ENCODE measurements at regions not wholly inside any gene's neighbourhood (a gene's known extent, or its start where the extent isn't known, plus 50 kb on each side); places are given as distances from the start of the nearest gene placed in this dataset.

DNA sequence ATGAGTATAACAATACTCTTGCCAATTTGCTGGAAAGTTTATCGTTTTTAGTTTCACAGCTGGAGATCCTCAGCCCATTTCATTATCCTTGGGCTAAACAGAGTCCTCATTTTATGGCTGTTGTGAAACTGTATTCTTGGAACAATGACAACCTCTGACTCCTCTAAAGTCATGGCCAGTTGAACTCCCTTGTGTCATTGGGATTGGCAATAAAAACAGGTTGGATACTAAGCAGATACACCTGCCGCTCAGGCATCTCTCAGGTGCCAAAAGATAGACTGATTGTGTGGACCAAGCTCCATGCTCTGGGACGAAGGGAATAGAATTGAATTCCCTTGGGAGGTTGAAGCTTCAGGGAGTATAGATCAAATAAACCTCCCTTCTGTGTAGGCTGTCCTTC is 182.2 kb downstream of the WDR11 start:
- TF ChIP-seq, protein P1, sequence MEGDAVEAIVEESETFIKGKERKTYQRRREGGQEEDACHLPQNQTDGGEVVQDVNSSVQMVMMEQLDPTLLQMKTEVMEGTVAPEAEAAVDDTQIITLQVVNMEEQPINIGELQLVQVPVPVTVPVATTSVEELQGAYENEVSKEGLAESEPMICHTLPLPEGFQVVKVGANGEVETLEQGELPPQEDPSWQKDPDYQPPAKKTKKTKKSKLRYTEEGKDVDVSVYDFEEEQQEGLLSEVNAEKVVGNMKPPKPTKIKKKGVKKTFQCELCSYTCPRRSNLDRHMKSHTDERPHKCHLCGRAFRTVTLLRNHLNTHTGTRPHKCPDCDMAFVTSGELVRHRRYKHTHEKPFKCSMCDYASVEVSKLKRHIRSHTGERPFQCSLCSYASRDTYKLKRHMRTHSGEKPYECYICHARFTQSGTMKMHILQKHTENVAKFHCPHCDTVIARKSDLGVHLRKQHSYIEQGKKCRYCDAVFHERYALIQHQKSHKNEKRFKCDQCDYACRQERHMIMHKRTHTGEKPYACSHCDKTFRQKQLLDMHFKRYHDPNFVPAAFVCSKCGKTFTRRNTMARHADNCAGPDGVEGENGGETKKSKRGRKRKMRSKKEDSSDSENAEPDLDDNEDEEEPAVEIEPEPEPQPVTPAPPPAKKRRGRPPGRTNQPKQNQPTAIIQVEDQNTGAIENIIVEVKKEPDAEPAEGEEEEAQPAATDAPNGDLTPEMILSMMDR (optimal IDR thresholded peaks at IDR 0.05 in 1 of 3, IDR thresholded peaks at IDR 0.05 in 1 of 3, conservative IDR thresholded peaks at IDR 0.05 in 1 of 3; ENCODE audit: extremely low read depth in 1 of 3, insufficient read depth in 2 of 3, low read length in 3 of 3), result no peak
- TF ChIP-seq EZH2 (IDR thresholded peaks at IDR 0.05; ENCODE audit: low read length), result no peak
